Left lung (tissue), 4 donors: ENCODE measurements at regions not wholly inside any gene's neighbourhood (a gene's known extent, or its start where the extent isn't known, plus 50 kb on each side); places are given as distances from the start of the nearest gene placed in this dataset.

ENCODE experiments used
- ATAC-seq: fragments of 200-7000 bp; cut with Tn5 transposase; one replicate; pipeline ENCODE4 v1.9.1; 2020; ENCODE audit warnings: moderate library complexity
- DNase-seq, 4 donors: peaks; one replicate each; pipeline ENCODE4 v3.0.0-alpha.2; 2013 to 2020
- H3K27ac ChIP-seq, 2 donors: fragments of 200-600 bp; sonication (generic) in 1 of 2; one replicate each; pipeline versions ENCODE4 v1.5.0 to v1.8.0; 2020 to 2021
- H3K27me3 ChIP-seq, 2 donors: fragments of 200-600 bp; sonication (generic) in 1 of 2; one replicate each; pipeline versions ENCODE4 v1.5.0 to v1.8.0; 2020 to 2021
- H3K36me3 ChIP-seq, 2 donors: fragments of 200-600 bp; sonication (generic) in 1 of 2; one replicate each; pipeline versions ENCODE4 v1.5.0 to v1.8.0; 2020 to 2021
- H3K4me1 ChIP-seq, 2 donors: fragments of 200-600 bp; one replicate each; pipeline ENCODE4 v1.8.0; 2021
- H3K4me3 ChIP-seq, 2 donors: fragments of 200-600 bp; sonication (generic) in 1 of 2; one replicate each; pipeline versions ENCODE4 v1.5.0 to v1.8.0; 2020 to 2021; ENCODE audit warnings: mild to moderate bottlenecking in 1 of 2
- H3K9me3 ChIP-seq, 2 donors: fragments of 200-600 bp; sonication (generic) in 1 of 2; one replicate each; pipeline versions ENCODE4 v1.5.0 to v1.8.0; 2020 to 2021
- intact Hi-C, 2 donors: fragments of 100-400 bp; cut with DNase I; formaldehyde crosslinking; loops; one replicate each; pipeline versions ENCODE4 v1.11.2 to v1.14.2; 2022
- TF ChIP-seq, protein P1 (sequence below), 2 donors: fragments of 200-600 bp; sonication (generic) in 1 of 2; IDR thresholded peaks; one replicate each; pipeline versions ENCODE4 v1.5.0 to v1.8.0; 2021; ENCODE audit warnings: antibody characterized with exemption in 2 of 2
- donor health status: DM: no; HTN: yes; CAD: no.
- donor health status: DM: no; HTN: no; CAD: no.

DNA sequence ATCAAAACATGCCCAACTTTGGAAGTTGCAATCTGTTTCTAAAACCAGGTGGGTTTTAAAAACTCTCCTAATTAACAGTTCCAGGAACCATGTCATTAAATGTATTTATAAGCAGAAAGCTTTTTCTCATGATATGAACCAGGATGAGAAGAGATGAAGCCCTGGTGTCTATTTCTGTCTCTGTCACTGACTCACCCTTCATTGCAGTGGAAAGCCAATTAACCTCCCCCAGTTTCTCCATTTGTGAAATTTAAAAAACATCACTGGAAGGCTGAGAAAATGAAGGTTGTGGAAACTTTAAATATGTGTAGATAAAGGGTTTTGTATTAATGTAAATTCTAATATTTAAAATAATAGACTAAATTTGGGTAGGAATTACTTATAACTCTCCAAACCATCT is 1088.0 kb downstream of the SORCS1 start:
- no peak for ATAC-seq
- H3K36me3 ChIP-seq, result no peaks in the 10 kb centered on the region
- intact Hi-C loops, result no loop called here
- no peak overlapping the region for H3K4me3 ChIP-seq
- TF ChIP-seq, protein P1, sequence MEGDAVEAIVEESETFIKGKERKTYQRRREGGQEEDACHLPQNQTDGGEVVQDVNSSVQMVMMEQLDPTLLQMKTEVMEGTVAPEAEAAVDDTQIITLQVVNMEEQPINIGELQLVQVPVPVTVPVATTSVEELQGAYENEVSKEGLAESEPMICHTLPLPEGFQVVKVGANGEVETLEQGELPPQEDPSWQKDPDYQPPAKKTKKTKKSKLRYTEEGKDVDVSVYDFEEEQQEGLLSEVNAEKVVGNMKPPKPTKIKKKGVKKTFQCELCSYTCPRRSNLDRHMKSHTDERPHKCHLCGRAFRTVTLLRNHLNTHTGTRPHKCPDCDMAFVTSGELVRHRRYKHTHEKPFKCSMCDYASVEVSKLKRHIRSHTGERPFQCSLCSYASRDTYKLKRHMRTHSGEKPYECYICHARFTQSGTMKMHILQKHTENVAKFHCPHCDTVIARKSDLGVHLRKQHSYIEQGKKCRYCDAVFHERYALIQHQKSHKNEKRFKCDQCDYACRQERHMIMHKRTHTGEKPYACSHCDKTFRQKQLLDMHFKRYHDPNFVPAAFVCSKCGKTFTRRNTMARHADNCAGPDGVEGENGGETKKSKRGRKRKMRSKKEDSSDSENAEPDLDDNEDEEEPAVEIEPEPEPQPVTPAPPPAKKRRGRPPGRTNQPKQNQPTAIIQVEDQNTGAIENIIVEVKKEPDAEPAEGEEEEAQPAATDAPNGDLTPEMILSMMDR (IDR thresholded peaks at IDR 0.05), result no peak
- H3K27me3 ChIP-seq, result no peaks in the 10 kb centered on the region
- H3K27ac ChIP-seq, result no peak overlapping the region
- no peaks in the 10 kb centered on the region for H3K4me1 ChIP-seq
- H3K9me3 ChIP-seq, result peaks cover 0 to 7% of the 10 kb centered on the region in 2 donors
- no peak for DNase-seq

DNA sequence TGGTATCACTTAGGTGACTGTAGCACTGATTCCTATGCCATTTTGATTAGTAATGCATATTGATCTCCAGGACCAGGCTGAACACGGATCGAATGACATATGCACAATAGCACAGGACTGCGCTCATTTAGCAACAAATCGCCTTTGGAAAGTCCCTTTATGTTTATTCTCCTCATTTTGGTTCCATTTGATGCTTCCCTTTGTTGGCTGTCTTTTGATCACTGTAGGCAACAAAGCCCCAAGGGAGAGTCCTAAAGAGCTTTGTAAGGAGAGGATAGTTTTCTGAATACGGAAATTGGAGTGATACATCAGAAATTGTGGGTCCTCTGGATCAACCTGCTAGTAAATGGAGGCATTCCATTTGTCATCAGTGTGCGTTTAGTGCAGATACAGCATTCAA is 1111.4 kb downstream of the SORCS1 start:
- no peaks in the 10 kb centered on the region for H3K4me1 ChIP-seq
- H3K27ac ChIP-seq, result no peak overlapping the region
- H3K4me3 ChIP-seq, result no peak overlapping the region
- DNase-seq (no peak), ATAC-seq (no peak)
- H3K36me3 ChIP-seq, result no peaks in the 10 kb centered on the region
- no peaks in the 10 kb centered on the region for H3K9me3 ChIP-seq
- intact Hi-C loops, result no loop called here
- H3K27me3 ChIP-seq, result no peaks in the 10 kb centered on the region
- TF ChIP-seq, protein P1 (IDR thresholded peaks at IDR 0.05), result no peak

DNA sequence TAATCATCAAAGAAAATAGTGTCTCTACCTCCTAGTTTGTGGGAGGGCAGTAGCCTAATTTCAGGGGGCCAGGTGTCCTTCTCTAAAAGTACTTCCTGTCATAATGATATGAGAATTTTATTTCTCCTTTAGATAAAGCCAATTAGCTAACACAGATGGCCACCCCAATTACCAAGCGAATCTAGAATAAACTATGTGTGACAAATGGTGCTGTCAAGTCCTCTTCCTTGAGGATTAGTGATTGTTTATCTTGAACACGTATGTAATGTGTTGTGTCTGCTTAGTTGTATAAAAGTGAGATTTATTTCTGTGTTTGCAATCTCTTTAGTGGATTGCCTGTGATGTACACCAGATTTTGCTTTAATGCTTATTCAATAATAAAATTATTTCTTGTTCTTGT is 1120.0 kb downstream of the SORCS1 start:
- no peaks in the 10 kb centered on the region for H3K27me3 ChIP-seq
- no peak for DNase-seq
- no peak overlapping the region for H3K27ac ChIP-seq
- TF ChIP-seq, protein P1 (IDR thresholded peaks at IDR 0.05), result no peak
- no peak for ATAC-seq
- no peaks in the 10 kb centered on the region for H3K4me1 ChIP-seq
- peaks cover 0 to 3% of the 10 kb centered on the region in 2 donors for H3K9me3 ChIP-seq
- no peaks in the 10 kb centered on the region for H3K36me3 ChIP-seq
- intact Hi-C loops, result no loop called here
- no peak overlapping the region for H3K4me3 ChIP-seq

DNA sequence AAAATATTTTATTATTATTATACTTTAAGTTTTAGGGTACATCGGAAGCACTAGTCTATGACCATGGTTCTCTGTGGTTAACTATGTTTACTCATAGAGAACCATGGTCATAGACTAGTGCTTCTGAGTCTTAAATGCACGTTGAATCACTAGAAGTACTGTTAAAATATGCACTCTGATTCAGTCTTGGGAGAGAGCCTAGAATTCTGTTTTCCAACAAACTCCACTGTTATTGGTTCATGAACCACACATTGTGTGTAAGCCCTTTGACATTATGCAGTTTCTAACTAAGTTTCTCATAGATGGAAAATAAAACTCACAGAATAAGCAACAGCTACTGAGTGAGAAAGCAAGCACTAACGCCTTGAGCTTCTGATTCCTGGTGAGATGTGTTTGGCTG is 1120.6 kb downstream of the SORCS1 start:
- DNase-seq, result peak in 2 of 4 donors; percentile 3 to 10
- intact Hi-C loops, result no loop called here
- TF ChIP-seq, protein P1 (IDR thresholded peaks at IDR 0.05), result no peak
- peaks cover 0 to 3% of the 10 kb centered on the region in 2 donors for H3K9me3 ChIP-seq
- no peaks in the 10 kb centered on the region for H3K36me3 ChIP-seq
- H3K27ac ChIP-seq, result no peak overlapping the region
- peak; percentile 16 for ATAC-seq
- H3K27me3 ChIP-seq, result no peaks in the 10 kb centered on the region
- no peak overlapping the region for H3K4me3 ChIP-seq
- no peaks in the 10 kb centered on the region for H3K4me1 ChIP-seq

DNA sequence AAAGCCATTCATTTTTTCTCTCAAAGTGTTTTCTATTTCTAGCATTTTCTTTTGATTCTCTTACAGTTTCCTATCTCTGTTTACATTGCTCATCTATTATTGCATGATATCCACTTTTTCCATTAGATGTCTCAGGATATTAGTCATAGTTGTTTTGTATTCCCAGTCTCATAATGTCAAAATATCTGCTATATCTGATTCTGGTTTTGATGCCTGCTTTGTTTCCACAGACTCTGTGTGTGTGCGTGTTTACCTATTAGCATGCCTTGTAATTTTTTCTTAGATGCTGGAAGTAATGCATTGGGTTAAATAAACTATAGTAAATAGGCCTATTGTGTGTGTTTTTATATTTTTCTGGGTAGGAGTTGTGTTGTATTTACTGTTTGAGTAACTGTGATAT is 1126.3 kb downstream of the SORCS1 start:
- H3K4me1 ChIP-seq, result no peaks in the 10 kb centered on the region
- no peaks in the 10 kb centered on the region for H3K27me3 ChIP-seq
- intact Hi-C loops, result no loop called here
- TF ChIP-seq, protein P1 (IDR thresholded peaks at IDR 0.05), result no peak
- ATAC-seq (no peak), DNase-seq (no peak)
- peaks cover 3 to 4% of the 10 kb centered on the region in 2 donors for H3K9me3 ChIP-seq
- H3K36me3 ChIP-seq, result no peaks in the 10 kb centered on the region
- H3K4me3 ChIP-seq, result no peak overlapping the region
- H3K27ac ChIP-seq, result no peak overlapping the region
